Stimulated activated naive CD8-positive, alpha-beta T cell treated with anti-CD3 and anti-CD28 coated beads, Interleukin-15, Interleukin-2, amounts not matched to agents 100 ng/mL and 50 ng/mL, for 24 hours (primary cell): ENCODE measurements at regions not wholly inside any gene's neighbourhood (a gene's known extent, or its start where the extent isn't known, plus 50 kb on each side); places are given as distances from the start of the nearest gene placed in this dataset.

Experiments used
- H3K27ac Mint-ChIP-seq: one replicate; pipeline ENCODE4 v1.8.0; 2021; ENCODE audit warnings: mild to moderate bottlenecking, mixed read lengths
- H3K27me3 Mint-ChIP-seq: one replicate; pipeline ENCODE4 v1.8.0; 2021; ENCODE audit warnings: mixed read lengths
- H3K36me3 Mint-ChIP-seq: one replicate; pipeline ENCODE4 v1.8.0; 2021; ENCODE audit warnings: low read depth, mixed read lengths
- H3K4me1 Mint-ChIP-seq: one replicate; pipeline ENCODE4 v1.8.0; 2021; ENCODE audit warnings: low read depth, mixed read lengths
- H3K4me3 Mint-ChIP-seq: one replicate; pipeline ENCODE4 v1.8.0; 2021; ENCODE audit warnings: mild to moderate bottlenecking, mixed read lengths
- H3K9me3 Mint-ChIP-seq: one replicate; pipeline ENCODE4 v1.8.0; 2021; ENCODE audit warnings: mixed read lengths

GRCh38 chr3:178244733-178245709 is 291.2 kb upstream of the KCNMB2 start:
- H3K9me3 Mint-ChIP-seq = peaks cover 4% of the 10 kb centered on the region
- no peaks in the 10 kb centered on the region for H3K36me3 Mint-ChIP-seq
- H3K4me1 Mint-ChIP-seq = no peaks in the 10 kb centered on the region
- H3K4me3 Mint-ChIP-seq = no peak overlapping the region
- no peak overlapping the region for H3K27ac Mint-ChIP-seq
- no peaks in the 10 kb centered on the region for H3K27me3 Mint-ChIP-seq

- no peaks in the 10 kb centered on the region for H3K9me3 Mint-ChIP-seq
- no peaks in the 10 kb centered on the region for H3K36me3 Mint-ChIP-seq
- no peaks in the 10 kb centered on the region for H3K27me3 Mint-ChIP-seq
- no peak overlapping the region for H3K27ac Mint-ChIP-seq
- H3K4me3 Mint-ChIP-seq = no peak overlapping the region
- no peaks in the 10 kb centered on the region for H3K4me1 Mint-ChIP-seq
Observed at GRCh38 chr3:178246004-178246403, 290.2 kb upstream of the KCNMB2 start.

- no peaks in the 10 kb centered on the region for H3K4me1 Mint-ChIP-seq
- no peak overlapping the region for H3K4me3 Mint-ChIP-seq
- H3K36me3 Mint-ChIP-seq = no peaks in the 10 kb centered on the region
- no peaks in the 10 kb centered on the region for H3K9me3 Mint-ChIP-seq
- H3K27ac Mint-ChIP-seq = no peak overlapping the region
- H3K27me3 Mint-ChIP-seq = no peaks in the 10 kb centered on the region
Observed at GRCh38 chr3:178255315-178255714, 280.9 kb upstream of the KCNMB2 start.

- H3K36me3 Mint-ChIP-seq = no peaks in the 10 kb centered on the region
- no peak overlapping the region for H3K27ac Mint-ChIP-seq
- H3K4me1 Mint-ChIP-seq = no peaks in the 10 kb centered on the region
- no peak overlapping the region for H3K4me3 Mint-ChIP-seq
- H3K27me3 Mint-ChIP-seq = no peaks in the 10 kb centered on the region
- no peaks in the 10 kb centered on the region for H3K9me3 Mint-ChIP-seq
Observed at GRCh38 chr3:178257491-178257890, 278.7 kb upstream of the KCNMB2 start.

GRCh38 chr3:178258121-178258520 is 278.1 kb upstream of the KCNMB2 start:
- no peaks in the 10 kb centered on the region for H3K36me3 Mint-ChIP-seq
- no peak overlapping the region for H3K27ac Mint-ChIP-seq
- no peaks in the 10 kb centered on the region for H3K9me3 Mint-ChIP-seq
- no peaks in the 10 kb centered on the region for H3K27me3 Mint-ChIP-seq
- no peaks in the 10 kb centered on the region for H3K4me1 Mint-ChIP-seq
- H3K4me3 Mint-ChIP-seq = no peak overlapping the region

GRCh38 chr3:178259703-178260102 is 276.5 kb upstream of the KCNMB2 start:
- Mint-ChIP-seq H3K4me3 (no peak overlapping the region), H3K36me3 (no peaks in the 10 kb centered on the region), H3K4me1 (no peaks in the 10 kb centered on the region), H3K27me3 (no peaks in the 10 kb centered on the region), H3K9me3 (no peaks in the 10 kb centered on the region), H3K27ac (no peak overlapping the region)

- no peak overlapping the region for H3K27ac Mint-ChIP-seq
- no peaks in the 10 kb centered on the region for H3K9me3 Mint-ChIP-seq
- no peaks in the 10 kb centered on the region for H3K4me1 Mint-ChIP-seq
- no peaks in the 10 kb centered on the region for H3K27me3 Mint-ChIP-seq
- no peaks in the 10 kb centered on the region for H3K36me3 Mint-ChIP-seq
- no peak overlapping the region for H3K4me3 Mint-ChIP-seq
Observed at GRCh38 chr3:178260887-178261565, 275.2 kb upstream of the KCNMB2 start.

GRCh38 chr3:178263236-178263916 is 272.9 kb upstream of the KCNMB2 start:
- H3K4me3 Mint-ChIP-seq = no peak overlapping the region
- no peaks in the 10 kb centered on the region for H3K27me3 Mint-ChIP-seq
- no peaks in the 10 kb centered on the region for H3K36me3 Mint-ChIP-seq
- no peaks in the 10 kb centered on the region for H3K4me1 Mint-ChIP-seq
- H3K27ac Mint-ChIP-seq = no peak overlapping the region
- H3K9me3 Mint-ChIP-seq = no peaks in the 10 kb centered on the region

GRCh38 chr3:178267158-178267844 is 268.9 kb upstream of the KCNMB2 start:
- Mint-ChIP-seq H3K36me3 (no peaks in the 10 kb centered on the region), H3K4me3 (no peak overlapping the region), H3K27ac (no peak overlapping the region), H3K9me3 (no peaks in the 10 kb centered on the region), H3K4me1 (no peaks in the 10 kb centered on the region), H3K27me3 (no peaks in the 10 kb centered on the region)

- H3K36me3 Mint-ChIP-seq = no peaks in the 10 kb centered on the region
- no peaks in the 10 kb centered on the region for H3K9me3 Mint-ChIP-seq
- H3K27ac Mint-ChIP-seq = no peak overlapping the region
- H3K27me3 Mint-ChIP-seq = no peaks in the 10 kb centered on the region
- H3K4me1 Mint-ChIP-seq = no peaks in the 10 kb centered on the region
- no peak overlapping the region for H3K4me3 Mint-ChIP-seq
Observed at GRCh38 chr3:178270838-178271237, 265.4 kb upstream of the KCNMB2 start.

GRCh38 chr3:178271740-178272387 is 264.4 kb upstream of the KCNMB2 start:
- H3K4me1 Mint-ChIP-seq = no peaks in the 10 kb centered on the region
- no peaks in the 10 kb centered on the region for H3K36me3 Mint-ChIP-seq
- H3K9me3 Mint-ChIP-seq = no peaks in the 10 kb centered on the region
- H3K4me3 Mint-ChIP-seq = no peak overlapping the region
- no peak overlapping the region for H3K27ac Mint-ChIP-seq
- H3K27me3 Mint-ChIP-seq = no peaks in the 10 kb centered on the region

- Mint-ChIP-seq H3K27ac (no peak overlapping the region), H3K4me3 (no peak overlapping the region), H3K36me3 (no peaks in the 10 kb centered on the region), H3K27me3 (no peaks in the 10 kb centered on the region), H3K4me1 (no peaks in the 10 kb centered on the region), H3K9me3 (peaks cover 3% of the 10 kb centered on the region)
Observed at GRCh38 chr3:178272841-178273240, 263.4 kb upstream of the KCNMB2 start.

- H3K9me3 Mint-ChIP-seq = peaks cover 16% of the 10 kb centered on the region
- no peaks in the 10 kb centered on the region for H3K36me3 Mint-ChIP-seq
- H3K4me3 Mint-ChIP-seq = no peak overlapping the region
- H3K4me1 Mint-ChIP-seq = no peaks in the 10 kb centered on the region
- no peak overlapping the region for H3K27ac Mint-ChIP-seq
- no peaks in the 10 kb centered on the region for H3K27me3 Mint-ChIP-seq
Observed at GRCh38 chr3:178274711-178275110, 261.5 kb upstream of the KCNMB2 start.

- no peak overlapping the region for H3K27ac Mint-ChIP-seq
- H3K27me3 Mint-ChIP-seq = no peaks in the 10 kb centered on the region
- H3K36me3 Mint-ChIP-seq = no peaks in the 10 kb centered on the region
- no peaks in the 10 kb centered on the region for H3K4me1 Mint-ChIP-seq
- H3K4me3 Mint-ChIP-seq = no peak overlapping the region
- H3K9me3 Mint-ChIP-seq = peaks cover 19% of the 10 kb centered on the region
Observed at GRCh38 chr3:178275311-178275710, 260.9 kb upstream of the KCNMB2 start.
